ENCODE measurements at regions not wholly inside any gene's neighbourhood (a gene's known extent, or its start where the extent isn't known, plus 50 kb on each side); places are given as distances from the start of the nearest gene placed in this dataset.

DNA sequence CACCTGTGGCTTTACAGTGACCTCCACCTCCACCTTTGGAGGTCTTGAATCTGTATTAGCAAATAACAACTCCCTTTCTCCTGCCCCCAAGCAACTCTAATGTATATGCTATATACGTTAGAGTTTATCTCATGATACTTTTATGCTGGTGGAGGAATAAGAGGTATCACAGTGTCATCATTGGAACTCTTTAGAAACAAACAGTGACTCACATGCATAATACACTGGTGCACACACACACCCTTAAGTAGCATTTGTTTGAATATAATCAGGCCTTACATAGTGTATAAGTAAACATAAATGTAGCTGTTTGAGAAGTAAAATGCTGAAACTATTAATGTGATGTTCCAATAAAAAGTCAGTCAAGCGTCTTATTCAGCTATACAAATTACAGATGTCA, 280.2 kb upstream of the C2CD4B start:
- CTCF ChIA-PET = interaction anchor here (1.3 to 1.5 kb wide), 2 partner anchors 14 to 104 kb away, joined by 3 to 5 read pairs; no protein-coding TSS in a partner anchor
- Mint-ChIP-seq H3K9me3 (no peaks in the 10 kb centered on the region), H3K27me3 (ENCODE audit: low read depth) (no peaks in the 10 kb centered on the region), H3K36me3 (no peaks in the 10 kb centered on the region), H3K4me1 (peaks cover 28% of the 10 kb centered on the region), H3K27ac (no peak overlapping the region), H3K4me3 (no peak overlapping the region)
- DNase-seq (ENCODE audit: low spot score) = no peak
- POLR2A ChIA-PET = no interaction called here
- TF ChIP-seq NFE2L1 (CRISPR knock-in tag; IDR thresholded peaks at IDR 0.05) (no peak), GABPB1 (CRISPR knock-in tag; IDR thresholded peaks at IDR 0.05) (no peak), ZSCAN18 (CRISPR knock-in tag; IDR thresholded peaks at IDR 0.05) (no peak), RORB (CRISPR knock-in tag; IDR thresholded peaks at IDR 0.05) (no peak), ZNF263 (CRISPR knock-in tag; IDR thresholded peaks at IDR 0.05; ENCODE audit: low read depth) (no peak), ATF1 (CRISPR knock-in tag; IDR thresholded peaks at IDR 0.05) (no peak), ATF2 (CRISPR knock-in tag; IDR thresholded peaks at IDR 0.05; ENCODE audit: borderline replicate concordance, low read depth) (no peak), E2F4 (CRISPR knock-in tag; IDR thresholded peaks at IDR 0.05; ENCODE audit: borderline replicate concordance, low read depth) (no peak), ZNF121 (CRISPR knock-in tag; IDR thresholded peaks at IDR 0.05) (no peak), GRHL2 (CRISPR knock-in tag; IDR thresholded peaks at IDR 0.05; ENCODE audit: insufficient replicate concordance, severe bottlenecking) (no peak)
- TF ChIP-seq, protein P1, sequence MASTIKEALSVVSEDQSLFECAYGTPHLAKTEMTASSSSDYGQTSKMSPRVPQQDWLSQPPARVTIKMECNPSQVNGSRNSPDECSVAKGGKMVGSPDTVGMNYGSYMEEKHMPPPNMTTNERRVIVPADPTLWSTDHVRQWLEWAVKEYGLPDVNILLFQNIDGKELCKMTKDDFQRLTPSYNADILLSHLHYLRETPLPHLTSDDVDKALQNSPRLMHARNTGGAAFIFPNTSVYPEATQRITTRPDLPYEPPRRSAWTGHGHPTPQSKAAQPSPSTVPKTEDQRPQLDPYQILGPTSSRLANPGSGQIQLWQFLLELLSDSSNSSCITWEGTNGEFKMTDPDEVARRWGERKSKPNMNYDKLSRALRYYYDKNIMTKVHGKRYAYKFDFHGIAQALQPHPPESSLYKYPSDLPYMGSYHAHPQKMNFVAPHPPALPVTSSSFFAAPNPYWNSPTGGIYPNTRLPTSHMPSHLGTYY (CRISPR knock-in tag; IDR thresholded peaks at IDR 0.05) = no peak
- ATAC-seq = no peak

DNA sequence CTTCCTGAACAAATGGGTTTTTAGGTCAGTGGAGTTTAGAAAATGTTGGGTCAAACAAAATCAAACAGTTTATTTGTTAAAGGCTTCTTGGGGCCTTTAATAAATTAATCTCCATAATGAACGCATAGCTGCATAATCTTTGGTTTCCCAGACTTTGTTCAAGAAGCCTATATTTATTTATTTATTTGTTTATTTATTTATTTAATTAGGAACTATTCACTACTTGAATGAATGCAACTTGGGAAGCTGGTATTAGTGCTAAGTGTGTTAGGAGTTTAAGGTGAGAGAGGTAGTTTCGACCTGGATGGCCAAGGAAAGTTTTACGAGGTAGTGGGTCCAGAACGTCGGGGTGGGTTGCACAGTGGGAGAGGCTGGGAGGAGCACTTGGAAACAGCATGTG, 281.9 kb upstream of the C2CD4B start:
- Mint-ChIP-seq H3K4me1 (peaks cover 37% of the 10 kb centered on the region), H3K4me3 (no peak overlapping the region), H3K36me3 (no peaks in the 10 kb centered on the region), H3K27me3 (ENCODE audit: low read depth) (no peaks in the 10 kb centered on the region; the same call in 1 of the 2 replicates), H3K9me3 (no peaks in the 10 kb centered on the region), H3K27ac (no peak overlapping the region)
- no peak for DNase-seq (ENCODE audit: low spot score)
- ATAC-seq = no peak
- ChIA-PET POLR2A (interaction anchor here (0.6 kb wide), 1 partner anchor 30 kb away, joined by 4 read pairs; no protein-coding TSS in a partner anchor), CTCF (no interaction called here)
- TF ChIP-seq OVOL2 (CRISPR knock-in tag; IDR thresholded peaks at IDR 0.05; ENCODE audit: borderline replicate concordance) = no peak
- TF ChIP-seq, protein P2, sequence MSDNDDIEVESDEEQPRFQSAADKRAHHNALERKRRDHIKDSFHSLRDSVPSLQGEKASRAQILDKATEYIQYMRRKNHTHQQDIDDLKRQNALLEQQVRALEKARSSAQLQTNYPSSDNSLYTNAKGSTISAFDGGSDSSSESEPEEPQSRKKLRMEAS (CRISPR knock-in tag; IDR thresholded peaks at IDR 0.05) = no peak

DNA sequence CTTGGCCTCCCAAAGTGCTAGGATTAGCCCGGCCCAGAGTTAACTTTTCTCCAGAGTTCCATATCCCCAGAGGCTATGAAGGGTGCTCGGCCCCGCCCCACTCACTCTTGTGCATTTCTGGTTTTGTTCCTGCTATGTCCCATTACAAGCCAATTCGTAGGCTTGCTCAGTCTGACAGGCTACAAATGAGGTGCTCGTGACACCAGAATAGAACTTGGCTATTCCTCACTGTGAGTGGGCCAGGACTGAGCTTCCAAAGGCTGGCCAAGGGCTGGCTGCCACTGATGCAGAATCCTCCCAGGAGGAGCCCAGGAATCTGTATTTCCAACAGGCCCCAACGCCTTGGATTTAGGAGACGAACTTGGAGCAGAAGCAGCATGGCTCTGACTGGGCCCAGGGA, 282.7 kb upstream of the C2CD4B start:
- Mint-ChIP-seq H3K4me3 (no peak overlapping the region), H3K9me3 (no peaks in the 10 kb centered on the region), H3K27me3 (ENCODE audit: low read depth) (no peaks in the 10 kb centered on the region; the same call in 1 of the 2 replicates), H3K36me3 (no peaks in the 10 kb centered on the region), H3K27ac (no peak overlapping the region), H3K4me1 (peaks cover 45% of the 10 kb centered on the region)
- no peak for TF ChIP-seq E2F5 (CRISPR knock-in tag; IDR thresholded peaks at IDR 0.05)
- TF ChIP-seq ATF3 (CRISPR knock-in tag; conservative IDR thresholded peaks at IDR 0.05) = no peak
- no peak for TF ChIP-seq GABPB1 (CRISPR knock-in tag; IDR thresholded peaks at IDR 0.05)
- TF ChIP-seq, protein P3, sequence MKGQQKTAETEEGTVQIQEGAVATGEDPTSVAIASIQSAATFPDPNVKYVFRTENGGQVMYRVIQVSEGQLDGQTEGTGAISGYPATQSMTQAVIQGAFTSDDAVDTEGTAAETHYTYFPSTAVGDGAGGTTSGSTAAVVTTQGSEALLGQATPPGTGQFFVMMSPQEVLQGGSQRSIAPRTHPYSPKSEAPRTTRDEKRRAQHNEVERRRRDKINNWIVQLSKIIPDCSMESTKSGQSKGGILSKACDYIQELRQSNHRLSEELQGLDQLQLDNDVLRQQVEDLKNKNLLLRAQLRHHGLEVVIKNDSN (CRISPR knock-in tag; IDR thresholded peaks at IDR 0.05) = no peak
- TF ChIP-seq E2F4 (CRISPR knock-in tag; IDR thresholded peaks at IDR 0.05; ENCODE audit: borderline replicate concordance, low read depth) = no peak
- no peak for TF ChIP-seq CDX4 (CRISPR knock-in tag; IDR thresholded peaks at IDR 0.05; ENCODE audit: borderline replicate concordance)
- no peak for TF ChIP-seq ZNF416 (CRISPR knock-in tag; IDR thresholded peaks at IDR 0.05)
- no peak for TF ChIP-seq CREB1 (CRISPR knock-in tag; IDR thresholded peaks at IDR 0.05)
- POLR2A ChIA-PET = no interaction called here
- ATAC-seq (no peak), DNase-seq (ENCODE audit: low spot score) (no peak)
- CTCF ChIA-PET = interaction anchor here (0.7 kb wide), 1 partner anchor 10 kb away, joined by 3 read pairs; no protein-coding TSS in a partner anchor
